ENCODE measurements at regions not wholly inside any gene's neighbourhood (a gene's known extent, or its start where the extent isn't known, plus 50 kb on each side); places are given as distances from the start of the nearest gene placed in this dataset.

- Mint-ChIP-seq H3K4me1 (ENCODE audit: low read depth) (no peaks in the 10 kb centered on the region), H3K4me3 (no peak overlapping the region), H3K36me3 (ENCODE audit: low read depth) (no peaks in the 10 kb centered on the region), H3K27me3 (ENCODE audit: low read depth) (no peaks in the 10 kb centered on the region), H3K9me3 (no peaks in the 10 kb centered on the region), H3K27ac (no peak overlapping the region)
- no peak for DNase-seq (ENCODE audit: low spot score)
Measured at GRCh38 chr2:17171446-17172049, 346.7 kb downstream of the RAD51AP2 start.

- Mint-ChIP-seq H3K36me3 (ENCODE audit: low read depth) (no peaks in the 10 kb centered on the region), H3K9me3 (no peaks in the 10 kb centered on the region), H3K4me3 (no peak overlapping the region), H3K27ac (no peak overlapping the region), H3K27me3 (ENCODE audit: low read depth) (no peaks in the 10 kb centered on the region), H3K4me1 (ENCODE audit: low read depth) (no peaks in the 10 kb centered on the region)
- DNase-seq (ENCODE audit: low spot score) = no peak
Measured at GRCh38 chr2:17166506-17166905, 351.7 kb downstream of the RAD51AP2 start.

GRCh38 chr2:17164550-17164949 is 353.7 kb downstream of the RAD51AP2 start:
- Mint-ChIP-seq H3K27ac (no peak overlapping the region), H3K9me3 (no peaks in the 10 kb centered on the region), H3K4me3 (no peak overlapping the region), H3K36me3 (ENCODE audit: low read depth) (no peaks in the 10 kb centered on the region), H3K4me1 (ENCODE audit: low read depth) (no peaks in the 10 kb centered on the region), H3K27me3 (ENCODE audit: low read depth) (no peaks in the 10 kb centered on the region)
- DNase-seq (ENCODE audit: low spot score) = no peak

- Mint-ChIP-seq H3K9me3 (no peaks in the 10 kb centered on the region), H3K27ac (no peak overlapping the region), H3K4me3 (no peak overlapping the region), H3K27me3 (ENCODE audit: low read depth) (no peaks in the 10 kb centered on the region), H3K4me1 (ENCODE audit: low read depth) (no peaks in the 10 kb centered on the region), H3K36me3 (ENCODE audit: low read depth) (no peaks in the 10 kb centered on the region)
- DNase-seq (ENCODE audit: low spot score) = no peak
Measured at GRCh38 chr2:17163638-17164037, 354.6 kb downstream of the RAD51AP2 start.

GRCh38 chr2:17162713-17163112 is 355.5 kb downstream of the RAD51AP2 start:
- H3K9me3 Mint-ChIP-seq = no peaks in the 10 kb centered on the region

GRCh38 chr2:17160594-17160993 is 357.6 kb downstream of the RAD51AP2 start:
- DNase-seq (ENCODE audit: low spot score) = no peak
- H3K27ac Mint-ChIP-seq = no peak overlapping the region
- no peaks in the 10 kb centered on the region for H3K4me1 Mint-ChIP-seq (ENCODE audit: low read depth)
- H3K27me3 Mint-ChIP-seq (ENCODE audit: low read depth) = no peaks in the 10 kb centered on the region
- no peaks in the 10 kb centered on the region for H3K36me3 Mint-ChIP-seq (ENCODE audit: low read depth)
- H3K4me3 Mint-ChIP-seq = no peak overlapping the region
- H3K9me3 Mint-ChIP-seq = no peaks in the 10 kb centered on the region

More at GRCh38 chr2:17162713-17163112, 355.5 kb downstream of the RAD51AP2 start:
- Mint-ChIP-seq H3K4me3 (no peak overlapping the region), H3K27me3 (ENCODE audit: low read depth) (no peaks in the 10 kb centered on the region), H3K36me3 (ENCODE audit: low read depth) (no peaks in the 10 kb centered on the region), H3K27ac (no peak overlapping the region), H3K4me1 (ENCODE audit: low read depth) (no peaks in the 10 kb centered on the region)
- DNase-seq (ENCODE audit: low spot score) = no peak

DNA sequence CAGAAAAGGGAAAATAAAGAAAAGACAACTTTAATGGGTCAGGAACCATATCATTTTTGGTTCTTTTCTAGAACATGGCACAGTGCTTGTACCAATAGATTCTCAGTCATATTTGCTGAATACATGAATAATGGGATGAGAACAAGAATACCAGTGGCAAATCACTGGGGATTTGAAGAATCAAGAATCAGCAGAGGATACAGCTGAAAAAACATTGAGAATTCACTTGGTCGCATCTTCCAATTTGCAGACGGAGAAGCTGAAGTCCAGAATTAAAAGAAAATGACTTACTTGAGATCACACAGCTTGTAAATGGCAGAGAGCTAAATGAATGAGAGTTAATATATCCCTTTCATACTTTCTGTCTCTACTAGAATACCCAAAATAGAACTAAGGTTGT is 362.2 kb downstream of the RAD51AP2 start:
- DNase-seq (ENCODE audit: low spot score) = no peak
- H3K27me3 Mint-ChIP-seq (ENCODE audit: low read depth) = no peaks in the 10 kb centered on the region
- no peak overlapping the region for H3K27ac Mint-ChIP-seq
- H3K4me3 Mint-ChIP-seq = no peak overlapping the region
- no peaks in the 10 kb centered on the region for H3K4me1 Mint-ChIP-seq (ENCODE audit: low read depth)
- no peaks in the 10 kb centered on the region for H3K36me3 Mint-ChIP-seq (ENCODE audit: low read depth)
- H3K9me3 Mint-ChIP-seq = no peaks in the 10 kb centered on the region

DNA sequence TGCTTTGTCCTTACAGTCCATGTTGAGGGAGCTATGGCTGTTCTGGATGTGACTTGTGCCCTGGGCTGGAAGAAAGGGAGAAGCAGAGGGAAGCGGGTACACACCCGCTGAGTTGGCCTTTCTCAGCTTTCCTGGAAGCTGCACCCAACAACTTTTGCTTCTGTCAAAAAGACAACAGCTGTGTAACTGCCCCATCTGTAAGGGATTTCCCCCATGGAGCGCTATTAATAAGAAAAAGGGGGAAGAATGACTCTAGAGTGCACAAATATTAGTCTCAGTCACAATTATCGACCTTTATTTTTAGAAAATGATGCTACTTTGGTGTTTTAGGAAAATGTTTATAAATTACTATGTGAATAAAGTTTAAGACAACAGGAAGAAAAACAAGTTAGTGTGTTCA is 368.3 kb downstream of the RAD51AP2 start:
- Mint-ChIP-seq H3K9me3 (no peaks in the 10 kb centered on the region), H3K4me1 (ENCODE audit: low read depth) (no peaks in the 10 kb centered on the region), H3K27me3 (ENCODE audit: low read depth) (no peaks in the 10 kb centered on the region), H3K27ac (no peak overlapping the region), H3K36me3 (ENCODE audit: low read depth) (no peaks in the 10 kb centered on the region), H3K4me3 (no peak overlapping the region)
- DNase-seq (ENCODE audit: low spot score) = no peak

- H3K9me3 Mint-ChIP-seq = no peaks in the 10 kb centered on the region
- H3K27ac Mint-ChIP-seq = no peak overlapping the region
- no peaks in the 10 kb centered on the region for H3K4me1 Mint-ChIP-seq (ENCODE audit: low read depth)
- H3K36me3 Mint-ChIP-seq (ENCODE audit: low read depth) = no peaks in the 10 kb centered on the region
- no peak overlapping the region for H3K4me3 Mint-ChIP-seq
- no peak for DNase-seq (ENCODE audit: low spot score)
- H3K27me3 Mint-ChIP-seq (ENCODE audit: low read depth) = no peaks in the 10 kb centered on the region
Measured at GRCh38 chr2:17148407-17149145, 369.7 kb downstream of the RAD51AP2 start.

GRCh38 chr2:17146358-17146757 is 371.9 kb downstream of the RAD51AP2 start:
- DNase-seq (ENCODE audit: low spot score) = no peak
- Mint-ChIP-seq H3K36me3 (ENCODE audit: low read depth) (no peaks in the 10 kb centered on the region), H3K27ac (no peak overlapping the region), H3K4me1 (ENCODE audit: low read depth) (no peaks in the 10 kb centered on the region), H3K27me3 (ENCODE audit: low read depth) (no peaks in the 10 kb centered on the region), H3K9me3 (no peaks in the 10 kb centered on the region), H3K4me3 (no peak overlapping the region)

- no peak for DNase-seq (ENCODE audit: low spot score)
- no peaks in the 10 kb centered on the region for H3K9me3 Mint-ChIP-seq
- H3K4me1 Mint-ChIP-seq (ENCODE audit: low read depth) = no peaks in the 10 kb centered on the region
- H3K27ac Mint-ChIP-seq = no peak overlapping the region
- no peak overlapping the region for H3K4me3 Mint-ChIP-seq
- H3K36me3 Mint-ChIP-seq (ENCODE audit: low read depth) = no peaks in the 10 kb centered on the region
- no peaks in the 10 kb centered on the region for H3K27me3 Mint-ChIP-seq (ENCODE audit: low read depth)
Measured at GRCh38 chr2:17136877-17137276, 381.4 kb downstream of the RAD51AP2 start.

DNA sequence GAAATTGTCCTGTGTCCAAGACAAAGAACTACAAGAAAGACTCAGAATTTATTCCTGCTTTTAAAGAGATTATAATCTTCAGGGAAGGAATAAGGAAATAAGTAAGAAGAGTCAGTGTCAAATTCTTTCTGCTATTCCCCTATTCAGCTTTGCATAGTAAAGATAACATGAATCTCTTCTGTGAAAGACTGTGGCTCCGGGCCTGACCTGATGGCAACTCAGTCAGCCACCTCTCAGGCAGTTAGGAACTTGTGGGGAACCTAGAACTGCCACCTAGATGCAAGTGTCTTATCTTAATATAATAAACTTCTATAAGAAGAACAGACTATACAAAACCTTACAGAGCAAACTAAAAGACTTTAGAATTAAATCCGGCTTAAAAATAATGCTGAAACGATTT is 382.0 kb downstream of the RAD51AP2 start:
- Mint-ChIP-seq H3K4me1 (ENCODE audit: low read depth) (no peaks in the 10 kb centered on the region), H3K27me3 (ENCODE audit: low read depth) (no peaks in the 10 kb centered on the region), H3K9me3 (no peaks in the 10 kb centered on the region), H3K36me3 (ENCODE audit: low read depth) (no peaks in the 10 kb centered on the region), H3K4me3 (no peak overlapping the region), H3K27ac (no peak overlapping the region)
- no peak for DNase-seq (ENCODE audit: low spot score)

DNA sequence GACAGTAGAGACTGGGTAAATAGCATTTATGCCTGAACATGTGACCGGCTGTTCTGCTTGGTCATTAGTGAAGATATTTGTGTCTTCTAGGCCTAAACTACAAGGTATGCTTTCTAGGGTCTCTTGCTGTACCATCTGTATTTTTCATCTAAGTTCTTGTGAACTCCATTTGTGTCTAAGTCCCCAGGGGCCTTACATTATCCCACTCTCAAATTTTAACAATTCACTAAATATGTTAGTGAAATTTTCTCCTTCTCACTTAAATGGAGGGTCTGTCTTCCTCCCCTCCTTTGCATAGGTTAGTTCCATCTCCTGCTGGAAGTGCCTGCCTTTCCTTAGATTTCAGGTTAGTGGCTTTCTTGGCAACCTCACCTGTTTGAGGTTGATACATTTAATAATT is 382.6 kb downstream of the RAD51AP2 start:
- DNase-seq (ENCODE audit: low spot score) = no peak
- Mint-ChIP-seq H3K27me3 (ENCODE audit: low read depth) (no peaks in the 10 kb centered on the region), H3K27ac (no peak overlapping the region), H3K36me3 (ENCODE audit: low read depth) (no peaks in the 10 kb centered on the region), H3K4me1 (ENCODE audit: low read depth) (no peaks in the 10 kb centered on the region), H3K4me3 (no peak overlapping the region), H3K9me3 (no peaks in the 10 kb centered on the region)

DNA sequence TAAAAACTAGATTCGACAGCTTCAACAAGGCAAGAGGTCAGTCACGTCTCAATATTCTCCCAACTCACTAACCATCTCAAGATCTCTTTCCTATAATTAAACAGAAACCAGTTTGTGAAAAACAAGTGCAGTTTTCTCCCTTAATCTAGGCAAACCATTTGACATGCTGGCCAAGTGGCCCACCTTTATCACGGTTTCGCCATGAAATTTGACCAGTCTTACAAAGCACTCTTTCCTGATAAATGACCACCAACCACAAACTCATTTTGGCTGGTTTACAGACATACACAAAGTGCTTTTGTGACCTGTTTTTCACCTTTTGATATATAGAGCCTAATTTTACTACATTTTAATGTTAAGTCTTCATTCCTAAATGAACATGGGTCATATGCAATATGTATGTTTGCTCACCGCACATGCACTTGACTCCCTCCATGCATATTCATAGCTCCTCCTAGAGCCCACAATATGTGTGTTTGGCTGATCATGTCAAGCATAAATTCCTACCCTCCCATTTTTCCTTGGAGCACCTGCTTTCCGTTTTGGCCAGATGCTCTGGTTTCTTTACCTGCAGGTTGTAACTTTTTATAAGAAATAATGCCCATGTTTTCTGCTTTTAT is 385.1 kb downstream of the RAD51AP2 start:
- Mint-ChIP-seq H3K36me3 (ENCODE audit: low read depth) (no peaks in the 10 kb centered on the region), H3K27me3 (ENCODE audit: low read depth) (no peaks in the 10 kb centered on the region), H3K27ac (no peak overlapping the region), H3K4me1 (ENCODE audit: low read depth) (no peaks in the 10 kb centered on the region), H3K4me3 (no peak overlapping the region), H3K9me3 (no peaks in the 10 kb centered on the region)
- DNase-seq (ENCODE audit: low spot score) = no peak
